HG02938 (cell line): ENCODE measurements at regions not wholly inside any gene's neighbourhood (a gene's known extent, or its start where the extent isn't known, plus 50 kb on each side); places are given as distances from the start of the nearest gene placed in this dataset.

ENCODE experiments used
- ATAC-seq: cut with Tn5 transposase; IDR thresholded peaks from one replicate; pipeline ENCODE4 v1.9.1; 2021; ENCODE audit warnings: mild to moderate bottlenecking, moderate library complexity; ENCODE audit not compliant: unreplicated experiment

DNA sequence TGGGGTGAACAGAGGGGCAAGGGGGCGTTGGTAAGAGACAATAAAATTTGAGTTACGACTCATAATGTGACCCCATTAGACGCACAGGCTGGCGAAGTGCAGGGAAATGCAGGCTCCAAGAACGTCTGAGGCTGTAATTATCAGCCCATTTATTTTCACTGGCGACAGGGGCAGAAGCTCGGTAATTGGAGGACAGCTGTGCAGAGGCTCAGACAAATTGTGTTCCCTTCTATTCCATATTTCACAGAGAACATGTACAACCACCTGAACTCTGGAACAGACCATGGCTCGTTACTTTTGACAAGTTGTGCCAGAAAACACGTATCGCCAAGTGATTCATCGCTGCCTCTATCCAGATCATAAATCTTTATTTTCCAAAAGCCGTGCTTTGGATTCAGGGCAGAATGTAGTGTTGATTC lies 137.3 kb upstream of the FRMD4A start:
- no peak for ATAC-seq

DNA sequence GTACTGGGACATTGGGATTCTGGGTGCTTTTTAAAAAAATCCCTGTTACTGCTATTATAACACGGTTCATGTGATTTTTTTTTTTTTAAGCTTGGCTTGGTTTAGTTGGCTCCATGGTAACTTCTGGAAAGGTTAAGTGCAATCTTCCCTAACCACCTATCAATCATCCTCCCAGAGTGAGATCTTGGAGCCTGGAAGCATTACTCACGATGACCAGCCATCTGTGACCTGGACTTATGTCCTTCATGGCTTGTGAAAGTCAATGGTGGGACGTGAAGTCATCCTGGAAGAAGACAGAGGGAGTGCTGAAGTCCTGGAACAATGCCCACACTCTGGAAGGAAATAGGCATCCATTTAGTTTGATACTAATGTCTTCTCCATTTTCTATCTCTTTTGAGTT lies 135.5 kb upstream of the FRMD4A start:
- no peak for ATAC-seq

DNA sequence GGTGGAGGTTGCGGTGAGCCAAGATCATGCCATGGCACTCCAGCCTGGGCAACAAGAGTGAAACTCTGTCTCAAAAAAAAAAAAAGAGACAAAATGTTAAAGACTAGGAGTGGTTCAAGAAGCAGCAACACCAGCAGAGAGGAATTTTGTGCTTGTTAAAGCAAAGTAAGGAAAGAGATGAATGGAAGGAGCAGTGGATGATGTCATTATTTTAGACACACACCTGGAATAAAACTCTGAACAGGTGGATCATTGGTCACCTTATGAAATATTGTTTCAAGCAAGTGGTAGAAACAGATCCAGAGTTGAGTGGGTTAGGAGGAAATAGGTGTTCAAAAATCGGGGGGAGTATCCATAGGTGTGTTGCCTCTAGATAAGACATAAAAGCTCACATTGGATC lies 129.7 kb upstream of the FRMD4A start:
- no peak for ATAC-seq

DNA sequence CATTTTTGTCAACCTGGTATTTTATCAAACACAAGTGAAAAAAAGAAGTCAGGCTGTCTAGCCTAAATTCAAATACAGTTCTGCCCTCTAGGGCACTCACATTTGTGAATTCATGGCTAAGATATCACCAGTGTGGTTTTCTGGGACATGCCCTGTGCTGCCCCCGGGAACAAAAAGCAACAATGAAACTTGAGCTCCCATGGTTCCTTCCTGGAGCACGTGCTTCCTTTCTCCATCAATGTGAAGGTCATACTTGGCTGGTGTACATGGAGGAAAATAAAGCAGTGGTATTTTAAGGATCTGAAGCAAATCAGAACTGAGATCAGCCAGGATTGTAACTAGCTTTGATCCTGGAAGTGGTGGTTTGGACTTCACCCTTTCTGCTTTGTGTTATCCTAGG lies 128.9 kb upstream of the FRMD4A start:
- ATAC-seq: no peak

DNA sequence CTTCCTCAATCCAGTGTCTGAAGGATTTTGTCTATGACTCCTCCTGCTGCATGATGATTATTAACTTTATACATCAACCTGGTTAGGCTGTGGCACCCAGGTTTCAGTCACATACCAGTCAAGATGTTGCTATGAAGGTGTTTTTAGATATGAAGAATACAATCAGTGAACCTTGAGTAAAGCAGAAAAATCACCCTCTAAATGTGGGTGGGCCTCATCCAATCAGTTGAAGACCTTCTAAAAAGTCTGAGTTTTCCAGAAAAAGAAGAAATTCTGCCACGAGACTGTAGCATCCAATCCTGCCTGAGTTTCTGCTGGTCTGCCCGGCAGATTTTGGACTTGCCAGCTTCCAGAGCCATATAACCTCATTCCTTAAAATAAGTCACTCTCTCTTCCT lies 126.1 kb upstream of the FRMD4A start:
- no peak for ATAC-seq

DNA sequence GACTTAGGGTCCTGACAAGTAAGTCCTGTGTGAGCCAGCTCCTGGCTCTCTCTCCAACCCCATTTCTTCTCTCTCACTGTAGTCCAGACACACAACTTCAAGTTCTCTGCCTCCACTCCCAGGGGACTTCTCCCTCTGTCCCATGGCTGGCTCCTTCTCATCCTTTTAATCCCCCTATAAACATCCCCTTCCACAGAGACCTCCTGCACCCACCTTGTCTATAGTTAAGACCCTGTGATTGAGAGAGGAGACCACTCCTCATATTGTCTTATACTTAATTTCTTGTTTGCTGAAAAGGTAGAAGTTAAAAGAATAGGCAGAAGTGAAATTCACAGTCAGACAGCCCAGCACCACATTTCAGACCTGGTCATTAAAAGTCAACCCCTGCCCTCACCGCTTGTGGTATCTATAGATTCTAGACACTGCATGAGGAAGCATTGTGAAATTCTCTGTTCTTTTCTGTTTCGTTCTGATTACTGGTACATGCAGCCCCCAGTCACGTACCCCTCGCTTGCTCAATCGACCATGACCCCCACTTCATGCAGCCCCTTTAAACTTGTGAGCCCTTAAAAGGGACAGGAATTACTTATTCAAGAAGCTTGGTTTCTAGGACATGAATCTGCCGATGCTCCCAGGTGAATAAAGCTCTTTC lies 125.6 kb upstream of the FRMD4A start:
- no peak for ATAC-seq

DNA sequence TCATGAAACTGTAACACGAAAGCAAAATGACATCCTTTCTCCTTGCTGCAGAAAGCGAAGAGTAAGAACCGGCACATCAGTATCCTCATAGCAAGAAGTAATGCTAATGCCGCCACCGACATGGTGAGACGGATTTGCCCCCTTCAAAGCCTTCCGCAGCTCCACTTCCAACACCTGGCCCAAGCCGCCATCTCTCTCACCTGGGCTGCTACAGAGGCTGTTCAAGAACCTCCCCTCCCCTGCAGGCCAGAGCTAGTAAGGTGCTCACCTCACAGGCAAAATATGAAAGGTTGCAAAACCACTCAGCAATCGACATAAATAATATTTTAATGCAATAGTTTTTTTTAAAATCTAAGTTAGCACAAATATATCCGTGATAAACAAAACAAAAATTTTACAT lies 123.9 kb upstream of the FRMD4A start:
- ATAC-seq: no peak

DNA sequence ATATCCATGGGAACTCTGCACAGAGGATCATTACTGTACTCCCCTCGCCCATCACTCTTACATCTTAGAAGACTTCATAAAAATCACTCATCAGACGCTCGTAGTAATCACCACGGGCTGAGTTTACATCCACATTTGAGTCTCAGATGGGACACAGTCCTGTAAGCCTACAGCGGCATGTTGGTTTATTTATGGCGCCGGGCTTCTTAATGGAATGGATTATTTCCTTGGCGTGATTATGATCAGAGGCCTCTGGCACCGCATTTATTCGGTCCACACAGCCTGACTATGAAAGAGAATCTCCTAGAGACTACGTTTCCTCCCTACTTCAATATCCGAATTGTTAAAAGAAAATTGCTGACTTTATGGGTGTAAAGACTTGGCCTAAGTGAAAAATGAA lies 123.5 kb upstream of the FRMD4A start:
- ATAC-seq: no peak

DNA sequence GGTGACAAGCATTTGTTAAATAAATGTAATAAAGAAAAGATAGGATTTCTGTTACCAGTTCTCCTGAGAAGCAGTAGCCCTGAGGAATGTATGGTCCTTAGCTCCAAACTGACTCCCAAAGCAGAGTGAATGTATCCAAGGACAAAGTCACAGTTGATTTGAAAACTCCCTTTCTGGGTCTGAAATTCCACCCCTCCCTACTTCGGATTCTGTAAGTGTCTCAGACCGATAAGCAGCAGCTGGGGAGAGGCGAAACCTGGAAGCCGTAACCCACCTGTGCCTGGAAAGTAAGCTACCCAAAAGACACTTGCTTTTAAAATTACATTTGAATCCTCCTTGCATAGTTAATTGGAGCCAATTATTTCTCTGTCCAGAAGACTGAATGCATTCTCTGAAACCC lies 122.9 kb upstream of the FRMD4A start:
- ATAC-seq: no peak

DNA sequence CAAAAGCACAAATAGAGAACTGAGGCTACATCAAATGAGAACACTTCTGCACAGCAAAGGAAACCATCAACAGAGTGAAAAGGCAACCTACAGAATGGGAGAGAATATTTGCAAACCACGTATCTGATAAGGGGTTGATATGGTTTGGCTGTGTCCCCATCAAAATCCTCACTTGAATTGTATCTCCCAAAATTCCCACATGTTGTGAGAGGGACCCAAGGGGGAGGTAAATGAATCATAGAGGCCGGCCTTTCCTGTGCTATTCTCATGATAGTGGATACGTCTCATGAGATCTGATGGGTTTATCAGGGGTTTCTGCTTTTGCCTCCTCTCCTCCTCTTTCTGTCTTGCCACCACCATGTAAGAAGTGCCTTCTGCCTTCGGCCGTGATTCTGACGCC lies 120.6 kb upstream of the FRMD4A start:
- ATAC-seq: no peak

DNA sequence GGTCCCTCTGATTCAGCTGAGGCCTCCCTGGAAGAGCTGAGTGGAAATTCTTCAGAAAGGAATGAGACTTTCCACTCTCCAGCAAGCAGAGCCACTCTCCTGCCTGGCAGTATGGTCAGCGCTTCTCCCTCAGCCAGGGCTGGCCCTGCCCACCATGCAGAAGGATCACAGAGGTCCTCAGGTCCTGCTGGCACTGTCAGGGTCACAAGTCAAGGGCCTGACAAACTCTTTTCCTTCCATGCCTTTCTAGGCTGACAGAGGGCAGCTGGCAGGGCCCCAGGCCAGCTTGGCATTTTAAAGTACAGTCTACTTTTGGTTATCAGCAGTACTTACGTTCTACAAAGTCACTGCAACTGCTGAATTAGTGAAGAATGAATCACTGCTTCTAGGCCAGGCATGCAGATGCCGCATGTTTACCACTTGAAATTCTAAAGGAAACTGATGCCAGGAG lies 119.3 kb upstream of the FRMD4A start:
- ATAC-seq: no peak

DNA sequence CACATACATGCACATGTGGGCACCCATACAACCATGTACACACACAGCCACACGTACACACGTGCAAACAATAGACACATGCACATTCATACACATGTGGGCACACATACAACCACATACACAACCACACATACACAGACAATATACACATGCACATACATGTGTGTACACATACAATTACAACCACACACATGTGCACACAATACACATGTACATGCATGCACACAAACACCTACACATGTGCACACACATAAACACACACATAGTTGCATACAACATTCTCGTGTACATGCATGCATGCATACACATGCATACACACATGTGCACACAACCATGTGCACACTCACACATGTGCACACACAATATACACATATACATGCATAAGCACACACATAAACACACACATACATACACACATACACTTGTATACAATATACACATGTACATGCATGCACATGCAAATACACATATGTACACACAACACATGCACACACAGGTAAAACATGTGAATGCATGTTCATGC lies 118.6 kb upstream of the FRMD4A start:
- no peak for ATAC-seq

DNA sequence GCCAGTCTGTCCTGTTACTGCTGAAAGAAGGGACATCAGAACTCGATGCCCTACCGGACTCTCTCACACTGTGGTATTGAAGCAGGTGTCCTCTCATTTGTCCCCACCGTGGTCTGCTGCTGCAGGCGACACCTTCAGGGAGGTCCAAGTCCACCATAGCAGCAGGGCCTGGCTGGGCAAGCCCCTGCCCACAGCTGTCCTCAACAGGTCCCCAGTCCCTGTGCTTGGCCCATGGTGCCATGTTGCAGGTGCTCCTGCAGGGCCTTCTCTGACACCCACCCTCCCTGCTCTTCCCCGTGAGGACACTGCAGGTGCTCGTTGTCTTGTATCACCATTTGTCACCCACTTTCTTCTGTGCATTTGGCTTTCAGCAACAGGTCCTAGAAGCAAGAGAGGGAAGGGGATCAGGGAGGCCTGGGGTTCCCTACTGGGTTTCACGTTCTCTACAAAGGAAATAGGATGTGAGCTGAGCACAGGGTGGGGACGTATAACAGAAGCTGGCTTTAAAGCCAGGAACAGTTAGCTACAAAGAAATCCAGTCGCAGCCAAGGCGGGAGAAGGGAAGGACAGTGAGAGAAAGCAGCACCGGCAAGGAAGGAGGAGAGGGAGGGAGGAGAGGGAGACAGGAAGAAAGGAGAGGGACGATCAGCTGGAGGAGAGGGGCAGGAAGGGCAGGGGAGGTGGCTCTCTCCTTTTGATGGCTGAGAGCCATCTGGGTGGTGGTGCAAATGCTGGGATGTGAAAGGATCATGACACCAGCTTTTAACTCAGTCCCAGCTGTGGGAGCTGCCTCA lies 117.7 kb upstream of the FRMD4A start:
- no peak for ATAC-seq

DNA sequence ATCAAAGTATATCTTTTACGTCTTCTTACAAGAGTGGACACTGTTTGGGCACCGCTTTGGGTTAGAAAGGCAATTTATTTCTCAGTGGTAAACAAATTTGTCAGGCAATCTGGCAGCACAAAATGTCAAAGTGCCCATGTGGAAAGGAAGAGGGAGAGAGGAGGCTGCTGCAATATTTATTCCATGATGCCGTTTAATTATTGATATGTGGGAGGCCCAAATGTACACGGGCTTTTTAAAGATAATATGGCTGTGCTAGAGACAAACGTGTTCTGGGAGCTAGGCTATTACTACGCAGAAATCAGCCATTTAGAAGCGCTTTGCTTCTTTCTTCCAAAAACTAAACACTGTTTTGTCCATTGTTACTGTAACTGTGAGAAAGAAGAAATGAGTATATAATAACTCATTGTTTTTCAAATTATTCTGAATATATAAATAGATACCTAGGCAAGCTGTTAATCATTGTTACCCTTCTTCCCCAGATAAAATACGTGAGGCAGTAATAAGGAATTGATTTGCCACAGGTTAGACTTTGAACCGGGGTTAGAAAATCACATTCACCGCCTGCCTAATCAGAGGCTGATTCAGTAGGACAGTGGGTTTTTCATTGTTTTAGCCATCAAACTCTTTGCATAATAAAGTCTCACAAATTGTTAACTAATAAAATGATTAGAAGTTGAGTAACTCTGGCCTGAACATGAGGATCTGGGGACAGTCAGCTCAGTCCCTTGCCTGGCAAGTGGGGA lies 116.5 kb upstream of the FRMD4A start:
- no peak for ATAC-seq

DNA sequence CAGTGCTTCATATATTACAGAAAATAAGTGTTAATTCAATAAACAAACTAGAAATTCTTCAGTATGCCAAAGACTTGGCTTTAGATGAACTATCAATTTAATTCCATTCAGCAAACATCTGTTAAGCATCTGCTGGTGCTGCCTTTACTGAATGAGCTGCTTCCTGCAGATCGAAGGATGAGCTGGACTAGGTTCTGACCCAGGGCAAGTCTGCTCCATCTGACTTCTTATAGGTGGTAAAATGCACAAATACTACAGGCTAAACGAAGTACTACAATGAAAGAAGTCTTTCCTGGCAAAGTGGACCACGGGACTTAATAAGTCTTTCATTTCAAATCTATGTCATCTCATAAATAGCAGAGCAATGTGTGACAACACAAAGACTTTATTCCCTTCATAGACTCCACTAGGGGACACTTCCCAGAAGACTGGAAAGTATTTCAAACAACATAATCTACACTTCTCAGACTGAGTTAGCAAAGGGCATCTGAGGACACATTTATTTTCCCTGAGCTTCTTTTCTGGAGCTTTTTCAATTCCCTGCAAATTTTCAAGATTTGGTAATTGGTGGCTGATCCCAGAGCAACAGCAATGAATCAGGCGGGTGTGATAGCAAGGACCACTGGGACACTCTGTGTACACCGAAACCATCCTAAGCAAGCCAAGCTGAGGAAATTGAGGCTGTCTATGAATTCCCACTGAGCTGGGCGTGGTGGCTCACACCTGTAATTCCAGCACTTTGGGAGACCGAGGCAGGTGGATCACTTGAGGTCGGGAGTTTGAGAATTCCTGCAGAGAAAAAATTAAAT lies 108.9 kb upstream of the FRMD4A start:
- no peak for ATAC-seq

DNA sequence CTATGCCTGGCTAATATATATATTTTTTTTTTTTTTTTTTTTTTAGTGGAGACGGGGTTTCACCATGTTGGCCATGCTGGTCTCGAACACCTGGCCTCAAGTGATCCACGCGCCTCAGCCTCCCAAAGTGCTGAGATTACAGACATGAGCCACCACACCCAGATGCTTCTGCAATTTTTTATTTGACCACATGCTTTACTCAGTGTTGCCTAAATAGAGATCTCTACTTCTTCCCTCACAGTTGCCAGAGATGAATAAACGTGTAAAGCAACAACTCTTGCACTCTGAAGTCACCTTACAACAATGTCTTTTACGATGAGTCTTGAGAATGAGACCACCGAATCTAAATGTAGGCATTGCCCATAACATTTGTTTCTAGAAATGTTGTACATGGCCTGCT lies 107.9 kb upstream of the FRMD4A start:
- no peak for ATAC-seq

DNA sequence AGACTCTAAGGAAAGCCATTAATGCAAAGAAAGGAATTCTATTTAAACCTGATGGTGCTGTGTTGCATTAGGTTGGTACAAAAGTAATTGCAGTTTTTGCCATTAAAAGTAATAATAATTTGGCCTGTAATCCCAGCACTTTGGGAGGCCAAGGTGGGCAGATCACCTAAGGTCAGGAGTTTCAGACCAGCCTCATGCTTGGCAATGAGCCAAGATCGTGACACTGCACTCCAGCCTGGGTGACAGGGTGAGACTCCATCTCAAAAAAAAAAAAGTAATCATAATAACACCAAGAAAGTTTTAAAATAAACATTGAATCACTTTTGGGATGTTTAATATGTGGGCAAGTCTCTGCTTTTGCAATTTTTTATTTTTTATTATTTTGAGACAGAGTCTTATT lies 107.3 kb upstream of the FRMD4A start:
- no peak for ATAC-seq

DNA sequence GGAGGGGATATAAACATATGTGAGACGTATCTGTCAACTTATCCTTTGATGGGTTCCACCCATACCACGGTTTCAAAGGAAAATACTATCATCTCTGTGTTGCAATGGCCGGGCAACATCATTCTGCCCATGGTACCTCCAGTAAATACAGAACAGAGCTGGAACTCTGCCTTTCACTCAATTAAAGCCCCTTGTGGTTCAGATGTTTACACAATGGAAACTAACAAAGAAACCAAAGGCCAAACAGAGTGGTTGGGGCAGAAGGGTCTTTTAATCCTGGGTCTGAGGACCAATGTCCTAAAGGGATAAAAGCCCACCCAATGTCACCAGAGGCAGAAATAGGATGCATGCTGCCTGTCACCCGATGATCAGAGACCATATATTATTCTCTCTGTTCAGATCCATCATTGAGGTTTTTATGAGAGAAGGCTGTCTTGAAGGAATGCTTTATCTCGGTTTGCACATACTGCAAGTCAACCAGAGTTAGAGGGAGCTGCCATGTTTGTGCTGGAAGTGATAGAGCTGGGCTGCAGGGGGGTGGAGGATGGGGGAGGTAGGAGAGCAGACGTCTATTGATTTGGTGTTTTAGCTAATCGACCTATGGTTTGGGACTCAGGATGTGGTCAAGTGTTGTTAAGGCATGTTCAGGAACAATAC lies 105.4 kb upstream of the FRMD4A start:
- no peak for ATAC-seq

DNA sequence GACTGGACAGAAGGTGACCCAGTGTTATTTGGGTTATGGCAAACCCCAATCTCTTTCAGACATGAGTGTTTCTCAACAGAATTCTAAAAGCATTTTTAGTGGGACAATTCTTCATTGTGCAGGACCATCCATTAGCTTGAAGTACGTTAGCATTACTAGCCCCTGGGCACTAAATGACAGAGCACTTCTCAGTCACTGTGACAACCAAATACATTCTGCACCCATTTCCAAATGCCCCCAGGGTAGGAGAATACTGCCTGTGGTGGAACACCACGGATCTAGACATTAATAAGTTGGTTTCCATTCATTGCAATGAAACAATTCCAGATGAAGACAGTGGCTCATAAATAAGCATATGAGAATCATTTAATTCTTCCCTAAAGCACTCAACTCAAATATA lies 102.4 kb upstream of the FRMD4A start:
- ATAC-seq: no peak

DNA sequence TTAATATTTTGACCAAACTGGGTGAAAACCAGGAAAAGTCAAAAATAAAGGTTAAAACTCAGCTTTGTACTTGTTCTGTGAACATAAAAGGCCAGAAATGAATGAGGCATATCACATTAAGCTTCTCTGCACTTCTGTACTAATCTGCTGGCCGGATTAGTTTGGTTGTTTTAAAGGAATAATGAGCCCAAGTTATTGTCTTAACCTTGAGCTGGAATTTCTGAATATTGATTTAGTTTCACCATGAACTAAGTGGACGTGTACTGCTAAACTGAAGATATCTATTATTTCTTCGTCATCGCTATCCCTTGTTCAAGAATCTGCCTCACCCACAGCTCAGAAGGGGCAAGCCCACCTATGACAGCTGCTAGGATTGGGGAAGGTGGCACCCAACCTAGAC lies 101.1 kb upstream of the FRMD4A start:
- no peak for ATAC-seq
